Mononuclear cell (primary cell): ENCODE measurements at regions not wholly inside any gene's neighbourhood (a gene's known extent, or its start where the extent isn't known, plus 50 kb on each side); places are given as distances from the start of the nearest gene placed in this dataset.
"Not testable (repeated sequence)": the region's sequence is repeated elsewhere in the genome, so short reads cannot be mapped to it uniquely, and the experiment has no call there.

Experiments used
- H3K27me3 ChIP-seq: 2 replicates; pipeline ENCODE4 v1.6.0; 2011; ENCODE audit warnings: low read length, control low read depth; ENCODE audit not compliant: insufficient read depth
- H3K4me1 ChIP-seq: 2 replicates; pipeline ENCODE4 v1.5.1; 2011; ENCODE audit warnings: mild to moderate bottlenecking, low read length, control low read depth; ENCODE audit not compliant: insufficient read depth
- H3K4me3 ChIP-seq: 2 replicates; pipeline ENCODE4 v1.5.1; 2011; ENCODE audit warnings: mild to moderate bottlenecking, low read length, moderate library complexity
- H3K9me3 ChIP-seq: 2 replicates; pipeline ENCODE4 v1.5.1; 2011; ENCODE audit warnings: low read depth, mild to moderate bottlenecking, control low read depth, low read length

GRCh38 chr3:177688152-177688551, 490.9 kb upstream of the TBL1XR1 start:
- Histone ChIP-seq H3K27me3 (no peaks in the 10 kb centered on the region), H3K4me3 (no peak overlapping the region), H3K9me3 (no peaks in the 10 kb centered on the region), H3K4me1 (no peaks in the 10 kb centered on the region)

DNA sequence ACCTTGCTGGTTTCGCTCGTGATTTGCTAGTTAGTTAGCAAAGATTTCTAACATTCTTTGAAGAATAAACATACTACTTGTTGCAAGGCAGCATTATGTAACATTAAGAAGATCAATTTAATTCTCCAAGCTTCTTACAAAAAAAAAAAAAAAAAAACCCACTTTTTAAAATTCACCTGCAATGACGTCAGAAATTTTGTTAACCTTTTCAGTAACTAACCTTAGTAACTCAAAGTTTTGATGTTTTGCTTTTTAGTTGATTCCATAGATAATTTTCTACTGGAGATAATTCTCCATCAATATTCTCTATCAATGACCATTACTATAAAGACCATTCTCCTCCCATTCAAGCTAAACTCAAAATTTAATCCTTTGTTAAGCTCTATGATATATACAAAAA, 491.8 kb upstream of the TBL1XR1 start:
- Histone ChIP-seq H3K9me3 (no peaks in the 10 kb centered on the region), H3K27me3 (no peaks in the 10 kb centered on the region), H3K4me3 (no peak overlapping the region)

GRCh38 chr3:177689869-177690268, 492.6 kb upstream of the TBL1XR1 start:
- no peak overlapping the region for H3K4me3 ChIP-seq
- no peaks in the 10 kb centered on the region for H3K27me3 ChIP-seq
- H3K4me1 ChIP-seq = no peaks in the 10 kb centered on the region

More for the DNA sequence above, 491.8 kb upstream of the TBL1XR1 start:
- H3K4me1 ChIP-seq = no peaks in the 10 kb centered on the region

DNA sequence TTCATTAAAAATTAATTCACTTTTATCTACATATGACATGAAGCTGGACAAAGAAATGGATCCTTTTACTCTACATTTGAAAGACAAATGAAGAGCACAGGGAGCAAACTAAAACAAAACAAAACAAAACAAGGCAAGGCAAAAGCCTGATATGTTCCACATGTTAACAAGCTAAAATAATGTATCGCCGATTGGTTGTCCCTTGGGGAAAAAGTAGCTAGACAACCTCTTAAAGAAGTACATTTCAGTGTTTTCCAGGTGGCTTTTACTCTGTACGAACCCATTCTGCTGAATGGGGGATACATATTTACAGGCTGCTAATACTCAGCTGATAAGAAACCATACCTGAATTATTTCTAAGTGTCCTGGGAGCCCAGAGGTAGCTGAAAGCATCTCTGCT, 493.0 kb upstream of the TBL1XR1 start:
- no peak overlapping the region for H3K4me3 ChIP-seq
- H3K9me3 ChIP-seq = no peaks in the 10 kb centered on the region
- no peaks in the 10 kb centered on the region for H3K27me3 ChIP-seq
- H3K4me1 ChIP-seq = no peaks in the 10 kb centered on the region

More at GRCh38 chr3:177689869-177690268, 492.6 kb upstream of the TBL1XR1 start:
- H3K9me3 ChIP-seq = no peaks in the 10 kb centered on the region

DNA sequence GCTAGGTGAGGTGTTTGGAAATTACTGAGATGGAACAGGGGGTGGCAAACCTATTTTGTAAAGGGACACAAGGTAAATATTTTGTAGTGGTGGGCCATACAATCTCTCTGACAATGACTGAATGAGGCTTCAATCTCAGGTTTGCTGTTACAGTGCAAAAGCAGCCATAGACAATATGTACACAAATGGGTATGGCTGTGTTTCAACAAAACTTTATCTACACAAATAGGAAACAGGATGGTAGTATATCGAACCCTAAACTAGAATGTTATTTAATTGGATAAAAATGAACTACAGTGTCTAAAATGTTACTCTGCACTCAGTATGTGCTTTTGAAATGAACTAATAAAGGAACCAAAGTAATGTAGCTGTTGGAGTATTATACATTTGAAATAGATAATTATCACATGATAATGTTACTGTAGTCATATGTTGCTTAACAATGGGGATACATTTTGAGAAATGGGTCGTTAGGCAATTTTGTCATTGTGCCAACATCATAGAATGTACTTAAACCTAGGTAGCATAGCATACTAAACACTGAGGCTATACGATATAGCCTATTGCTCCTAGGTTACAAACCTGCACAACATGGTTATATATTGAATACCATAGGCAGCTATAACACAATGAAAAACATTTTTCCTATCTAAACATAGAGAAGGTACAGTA, 495.2 kb upstream of the TBL1XR1 start:
- no peak overlapping the region for H3K4me3 ChIP-seq
- H3K4me1 ChIP-seq = no peaks in the 10 kb centered on the region
- H3K27me3 ChIP-seq = no peaks in the 10 kb centered on the region
- no peaks in the 10 kb centered on the region for H3K9me3 ChIP-seq

- H3K9me3 ChIP-seq = no peaks in the 10 kb centered on the region
- no peaks in the 10 kb centered on the region for H3K27me3 ChIP-seq
- no peak overlapping the region for H3K4me3 ChIP-seq
- no peaks in the 10 kb centered on the region for H3K4me1 ChIP-seq
These were observed 496.5 kb upstream of the TBL1XR1 start for GRCh38 chr3:177693616-177694264.

DNA sequence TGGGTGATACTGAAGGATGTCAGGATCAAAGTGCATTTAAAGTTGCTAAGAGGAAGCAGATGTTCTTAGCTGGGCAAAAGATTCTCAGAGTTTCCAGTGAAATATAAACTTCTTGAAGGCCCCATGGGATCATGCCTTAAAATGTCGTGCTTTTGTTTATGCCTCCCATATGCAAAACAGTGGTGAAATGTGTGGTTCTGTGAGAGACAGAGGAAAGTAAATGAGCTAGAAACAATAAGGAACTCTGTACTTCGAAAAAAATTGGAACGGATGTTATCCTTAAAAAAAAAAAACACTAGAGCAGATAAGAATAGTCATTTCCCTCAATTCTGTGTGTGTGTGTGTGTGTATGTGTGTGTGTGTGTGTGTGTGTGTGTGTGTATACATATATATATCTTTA, 497.0 kb upstream of the TBL1XR1 start:
- Histone ChIP-seq H3K9me3 (no peaks in the 10 kb centered on the region), H3K4me3 (no peak overlapping the region), H3K4me1 (no peaks in the 10 kb centered on the region), H3K27me3 (no peaks in the 10 kb centered on the region)

- Histone ChIP-seq H3K4me3 (no peak overlapping the region), H3K27me3 (no peaks in the 10 kb centered on the region), H3K9me3 (no peaks in the 10 kb centered on the region)
These were observed 497.7 kb upstream of the TBL1XR1 start for GRCh38 chr3:177694951-177695350.

GRCh38 chr3:177700117-177700516, 502.8 kb upstream of the TBL1XR1 start:
- Histone ChIP-seq H3K4me3 (no peak overlapping the region), H3K27me3 (no peaks in the 10 kb centered on the region), H3K9me3 (no peaks in the 10 kb centered on the region), H3K4me1 (no peaks in the 10 kb centered on the region)

More at GRCh38 chr3:177694951-177695350, 497.7 kb upstream of the TBL1XR1 start:
- no peaks in the 10 kb centered on the region for H3K4me1 ChIP-seq

- no peak overlapping the region for H3K4me3 ChIP-seq
- no peaks in the 10 kb centered on the region for H3K4me1 ChIP-seq
- no peaks in the 10 kb centered on the region for H3K27me3 ChIP-seq
- no peaks in the 10 kb centered on the region for H3K9me3 ChIP-seq
These were observed 506.5 kb upstream of the TBL1XR1 start for GRCh38 chr3:177703788-177704187.

GRCh38 chr3:177705976-177706823, 508.9 kb upstream of the TBL1XR1 start:
- Histone ChIP-seq H3K4me1 (no peaks in the 10 kb centered on the region), H3K9me3 (no peaks in the 10 kb centered on the region), H3K4me3 (no peak overlapping the region), H3K27me3 (no peaks in the 10 kb centered on the region)

- H3K9me3 ChIP-seq, H3K27me3 ChIP-seq, H3K4me1 ChIP-seq, H3K4me3 ChIP-seq: not testable (repeated sequence)
These were observed 512.2 kb upstream of the TBL1XR1 start for GRCh38 chr3:177709470-177709869.

DNA sequence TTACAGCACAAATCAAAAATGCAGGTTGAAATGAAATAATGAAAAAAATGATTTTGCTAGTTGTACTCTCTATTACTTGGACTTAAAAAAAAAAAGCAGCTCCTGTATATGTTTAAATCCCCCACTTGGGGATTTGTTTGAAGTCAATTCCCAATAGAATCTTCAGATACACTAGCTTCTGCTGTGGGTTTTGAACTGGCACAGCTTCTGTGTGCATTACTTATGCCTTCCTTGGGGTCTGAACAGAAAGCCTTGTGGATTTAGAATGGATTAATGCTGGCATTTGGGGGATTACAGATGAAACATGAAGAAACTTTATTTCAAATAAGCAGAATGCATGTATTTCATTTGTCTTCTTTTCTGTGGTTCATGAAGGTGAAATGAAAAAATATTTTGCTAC, 513.2 kb upstream of the TBL1XR1 start:
- H3K4me1 ChIP-seq = peaks cover 9% of the 10 kb centered on the region
- H3K9me3 ChIP-seq = no peaks in the 10 kb centered on the region

GRCh38 chr3:177711637-177712036, 514.4 kb upstream of the TBL1XR1 start:
- H3K27me3 ChIP-seq = no peaks in the 10 kb centered on the region
- H3K9me3 ChIP-seq = no peaks in the 10 kb centered on the region
- H3K4me1 ChIP-seq = peaks cover 12% of the 10 kb centered on the region
- H3K4me3 ChIP-seq = no peak overlapping the region

More for the DNA sequence above, 513.2 kb upstream of the TBL1XR1 start:
- Histone ChIP-seq H3K4me3 (no peak overlapping the region), H3K27me3 (no peaks in the 10 kb centered on the region)
